Calu3 (cell line): ENCODE measurements at regions not wholly inside any gene's neighbourhood (a gene's known extent, or its start where the extent isn't known, plus 50 kb on each side); places are given as distances from the start of the nearest gene placed in this dataset.

ENCODE experiments used
- BruUV-seq: library from RNA; stranded (reverse); fragments of 400-500 nt; replicated peaks from 2 replicates; lab custom pipeline; 2021; lab: Mats Ljungman, UMichigan
- CTCF ChIA-PET: fragments of 300-600 bp; sonication (Branson Sonifier 250); formaldehyde crosslinking; loops from one replicate; lab custom pipeline; 2022; ENCODE audit warnings: antibody characterized with exemption; lab: Charles Lee
- DNase-seq: peaks from one replicate; pipeline ENCODE4 v3.0.0; 2022
- H3K27ac Mint-ChIP-seq: one replicate; pipeline ENCODE4 v1.8.0; 2022; ENCODE audit warnings: mixed read lengths; ENCODE audit not compliant: unreplicated experiment
- H3K27me3 Mint-ChIP-seq: one replicate; pipeline ENCODE4 v1.8.0; 2022; ENCODE audit warnings: mixed read lengths; ENCODE audit not compliant: unreplicated experiment
- H3K36me3 Mint-ChIP-seq: one replicate; pipeline ENCODE4 v1.8.0; 2022; ENCODE audit warnings: mild to moderate bottlenecking, moderate library complexity, mixed read lengths; ENCODE audit not compliant: insufficient read depth, unreplicated experiment
- H3K4me1 Mint-ChIP-seq: one replicate; pipeline ENCODE4 v1.8.0; 2022; ENCODE audit warnings: mild to moderate bottlenecking, low read depth, mixed read lengths; ENCODE audit not compliant: unreplicated experiment
- H3K4me3 Mint-ChIP-seq: one replicate; pipeline ENCODE4 v1.8.0; 2022; ENCODE audit warnings: mild to moderate bottlenecking, low read depth, moderate library complexity, mixed read lengths; ENCODE audit not compliant: unreplicated experiment
- H3K9me3 Mint-ChIP-seq: one replicate; pipeline ENCODE4 v1.8.0; 2022; ENCODE audit warnings: low read depth, mixed read lengths; ENCODE audit not compliant: unreplicated experiment
- intact Hi-C: fragments of 100-400 bp; cut with micrococcal nuclease; formaldehyde crosslinking; loops from one replicate; pipeline ENCODE4 v1.10.0; 2022; ENCODE audit not compliant: unreplicated experiment
- TF ChIP-seq, protein P1 (sequence below): fragments of 200-600 bp; IDR thresholded peaks from one replicate; pipeline ENCODE4 v1.8.0; 2022; ENCODE audit warnings: antibody characterized with exemption; ENCODE audit not compliant: unreplicated experiment

DNA sequence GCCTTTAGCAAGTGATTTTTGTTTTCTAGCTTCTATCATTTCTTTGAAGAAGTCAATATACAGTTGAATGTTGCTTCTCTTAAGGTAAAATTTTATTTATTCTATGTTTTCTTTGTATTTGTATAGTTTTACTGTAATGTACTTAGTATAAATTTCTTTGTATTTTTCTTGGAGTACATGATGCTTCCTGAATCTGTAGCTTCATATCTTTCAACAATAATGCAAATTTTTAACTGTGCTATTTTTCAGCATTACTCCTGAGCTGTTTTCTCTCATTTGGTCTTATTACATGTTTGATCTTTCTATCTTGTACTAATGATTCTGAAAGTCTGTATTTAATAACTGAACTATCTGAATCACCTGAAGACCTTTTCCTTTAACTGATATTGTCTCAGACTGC, 253.9 kb upstream of the NXPH2 start:
- H3K36me3 Mint-ChIP-seq, result no peaks in the 10 kb centered on the region

GRCh38 chr2:139033300-139033699, 253.1 kb upstream of the NXPH2 start:
- CTCF ChIA-PET, result no interaction called here
- intact Hi-C loops, result loop anchor here (5.0 kb wide), 1 partner anchor 186 kb away; no protein-coding TSS in a partner anchor

More for the DNA sequence above, 253.9 kb upstream of the NXPH2 start:
- Mint-ChIP-seq H3K4me3 (no peak overlapping the region), H3K27ac (no peak overlapping the region), H3K4me1 (peaks cover 7% of the 10 kb centered on the region), H3K9me3 (peaks cover 2% of the 10 kb centered on the region), H3K27me3 (no peaks in the 10 kb centered on the region)
- intact Hi-C loops, result loop anchor here (5.0 kb wide), 1 partner anchor 187 kb away; no protein-coding TSS in a partner anchor
- no TSS peak for BruUV-seq
- no peak for DNase-seq
- TF ChIP-seq, protein P1, sequence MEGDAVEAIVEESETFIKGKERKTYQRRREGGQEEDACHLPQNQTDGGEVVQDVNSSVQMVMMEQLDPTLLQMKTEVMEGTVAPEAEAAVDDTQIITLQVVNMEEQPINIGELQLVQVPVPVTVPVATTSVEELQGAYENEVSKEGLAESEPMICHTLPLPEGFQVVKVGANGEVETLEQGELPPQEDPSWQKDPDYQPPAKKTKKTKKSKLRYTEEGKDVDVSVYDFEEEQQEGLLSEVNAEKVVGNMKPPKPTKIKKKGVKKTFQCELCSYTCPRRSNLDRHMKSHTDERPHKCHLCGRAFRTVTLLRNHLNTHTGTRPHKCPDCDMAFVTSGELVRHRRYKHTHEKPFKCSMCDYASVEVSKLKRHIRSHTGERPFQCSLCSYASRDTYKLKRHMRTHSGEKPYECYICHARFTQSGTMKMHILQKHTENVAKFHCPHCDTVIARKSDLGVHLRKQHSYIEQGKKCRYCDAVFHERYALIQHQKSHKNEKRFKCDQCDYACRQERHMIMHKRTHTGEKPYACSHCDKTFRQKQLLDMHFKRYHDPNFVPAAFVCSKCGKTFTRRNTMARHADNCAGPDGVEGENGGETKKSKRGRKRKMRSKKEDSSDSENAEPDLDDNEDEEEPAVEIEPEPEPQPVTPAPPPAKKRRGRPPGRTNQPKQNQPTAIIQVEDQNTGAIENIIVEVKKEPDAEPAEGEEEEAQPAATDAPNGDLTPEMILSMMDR, result no peak
- CTCF ChIA-PET, result no interaction called here

GRCh38 chr2:139031722-139032121, 251.5 kb upstream of the NXPH2 start:
- BruUV-seq, result no TSS peak
- CTCF ChIA-PET, result interaction anchor here (0.6 to 1.2 kb wide), 3 partner anchors 105 to 186 kb away, joined by 4 to 7 read pairs (median 5); no protein-coding TSS in a partner anchor
- intact Hi-C loops, result loop anchor here (1.0 to 5.0 kb wide), 2 partner anchors 108 to 184 kb away; no protein-coding TSS in a partner anchor
- H3K36me3 Mint-ChIP-seq, result no peaks in the 10 kb centered on the region
- TF ChIP-seq, protein P1, result no peak
- H3K27me3 Mint-ChIP-seq, result no peaks in the 10 kb centered on the region
- H3K9me3 Mint-ChIP-seq, result no peaks in the 10 kb centered on the region
- H3K4me1 Mint-ChIP-seq, result peaks cover 7% of the 10 kb centered on the region
- no peak overlapping the region for H3K4me3 Mint-ChIP-seq
- H3K27ac Mint-ChIP-seq, result no peak overlapping the region
- peak; percentile 63 for DNase-seq

More at GRCh38 chr2:139033300-139033699, 253.1 kb upstream of the NXPH2 start:
- no peaks in the 10 kb centered on the region for H3K36me3 Mint-ChIP-seq
- no peak overlapping the region for H3K4me3 Mint-ChIP-seq
- no peak overlapping the region for H3K27ac Mint-ChIP-seq
- DNase-seq, result no peak
- BruUV-seq, result no TSS peak
- no peaks in the 10 kb centered on the region for H3K27me3 Mint-ChIP-seq
- TF ChIP-seq, protein P1, result no peak
- peaks cover 7% of the 10 kb centered on the region for H3K4me1 Mint-ChIP-seq
- peaks cover 2% of the 10 kb centered on the region for H3K9me3 Mint-ChIP-seq

GRCh38 chr2:139020287-139020686, 240.1 kb upstream of the NXPH2 start:
- Mint-ChIP-seq H3K36me3 (no peaks in the 10 kb centered on the region), H3K4me3 (no peak overlapping the region), H3K27me3 (no peaks in the 10 kb centered on the region), H3K9me3 (peaks cover 5% of the 10 kb centered on the region), H3K27ac (no peak overlapping the region), H3K4me1 (no peaks in the 10 kb centered on the region)
- CTCF ChIA-PET, result no interaction called here
- DNase-seq, result no peak
- no TSS peak for BruUV-seq
- TF ChIP-seq, protein P1, result no peak
- intact Hi-C loops, result no loop called here
